Gastrocnemius medialis (tissue), 4 donors: ENCODE measurements at regions not wholly inside any gene's neighbourhood (a gene's known extent, or its start where the extent isn't known, plus 50 kb on each side); places are given as distances from the start of the nearest gene placed in this dataset.
A peak's percentile ranks its signal among the peaks of the same experiment; 100 is the strongest.
"Not testable (repeated sequence)": the region's sequence is repeated elsewhere in the genome, so short reads cannot be mapped to it uniquely, and the experiment has no call there.

Experiments
- ATAC-seq, 2 donors: fragments of 150-250 bp; one replicate each; pipeline ENCODE4 v1.9.1; 2016
- DNase-seq, 2 donors: peaks; one replicate each; pipeline ENCODE4 v3.0.0-alpha.2; 2019
- H3K27ac ChIP-seq, 4 donors: fragments of 200-600 bp; sonication (generic); 1 replicate in 1 of 4; 2 replicates in 3 of 4; pipeline ENCODE4 v1.5.1; 2016 to 2018; ENCODE audit warnings: mild to moderate bottlenecking in 2 of 4, moderate library complexity in 1 of 4
- H3K27me3 ChIP-seq, 3 donors: fragments of 200-600 bp; sonication (generic) in 2 of 3; 1 replicate in 1 of 3; 2 replicates in 2 of 3; pipeline versions ENCODE4 v1.5.1 to v1.6.0; 2016 to 2019; ENCODE audit warnings: mild to moderate bottlenecking in 1 of 3, moderate library complexity in 1 of 3
- H3K36me3 ChIP-seq, 2 donors: fragments of 200-600 bp; sonication (generic) in 1 of 2; one replicate each; pipeline ENCODE4 v1.5.1; 2017 to 2018
- H3K4me1 ChIP-seq, 2 donors: fragments of 200-600 bp; sonication (generic) in 1 of 2; one replicate each; pipeline ENCODE4 v1.5.1; 2016 to 2017; ENCODE audit warnings: mild to moderate bottlenecking in 2 of 2
- H3K4me3 ChIP-seq, 4 donors: fragments of 200-600 bp; sonication (generic) in 3 of 4; 1 replicate in 1 of 4; 2 replicates in 3 of 4; pipeline ENCODE4 v1.5.1; 2016 to 2019; ENCODE audit warnings: mild to moderate bottlenecking in 2 of 4
- H3K9me3 ChIP-seq, 3 donors: fragments of 200-600 bp; sonication (generic) in 2 of 3; 1 replicate in 1 of 3; 2 replicates in 2 of 3; pipeline ENCODE4 v1.5.1; 2016 to 2019
- CTCF ChIP-seq, 5 experiments: fragments of 450-650 bp in 3 of 5; fragments of 200-600 bp in 2 of 5; sonication (generic) in 2 of 5; IDR thresholded peaks in 4 of 5; conservative IDR thresholded peaks in 1 of 5; 1 replicate in 4 of 5; 2 replicates in 1 of 5; pipeline ENCODE4 v1.5.1; 2016 to 2019; ENCODE audit warnings: antibody characterized with exemption in 5 of 5, mild to moderate bottlenecking in 3 of 5, moderate library complexity in 3 of 5
- POLR2A ChIP-seq, 2 donors: fragments of 450-650 bp; IDR thresholded peaks; one replicate each; pipeline ENCODE4 v1.6.1; 2017; ENCODE audit warnings: antibody characterized with exemption in 2 of 2, mild to moderate bottlenecking in 2 of 2, moderate library complexity in 2 of 2
- in situ Hi-C, 4 donors: fragments of 200-750 bp; cut with MboI; loops; one replicate each; pipeline versions ENCODE4 v1.15.0 to v1.8.0; 2017; ENCODE audit warnings: low sequenced_read_pairs in 4 of 4
- intact Hi-C: fragments of 100-400 bp; cut with DNase I; formaldehyde crosslinking; loops from one replicate; pipeline ENCODE4 v1.15.1; 2023; ENCODE audit warnings: low total_unique reads

- H3K9me3 ChIP-seq: no peaks in the 10 kb centered on the region
- DNase-seq: no peak
- H3K4me1 ChIP-seq: no peaks in the 10 kb centered on the region
- no peak overlapping the region for H3K27ac ChIP-seq
- no peak overlapping the region for H3K4me3 ChIP-seq
- H3K27me3 ChIP-seq: no peaks in the 10 kb centered on the region
- peaks cover 0 to 5% of the 10 kb centered on the region in 2 donors for H3K36me3 ChIP-seq
- intact Hi-C loops (no loop called here), in situ Hi-C loops (no loop called here)
- ATAC-seq: no peak
- no peak for TF ChIP-seq POLR2A (IDR thresholded peaks at IDR 0.05)
- no peak for TF ChIP-seq CTCF (IDR thresholded peaks at IDR 0.05 in 4 of 5, conservative IDR thresholded peaks at IDR 0.05 in 1 of 5)
These were observed 103.1 kb upstream of the CCDC39 start for GRCh38 chr3:180782195-180782984.

GRCh38 chr3:180786227-180786626 lies 106.9 kb upstream of the CCDC39 start:
- H3K27me3 ChIP-seq, intact Hi-C loops: not testable (repeated sequence)

GRCh38 chr3:180789774-180790173 lies 110.5 kb upstream of the CCDC39 start:
- no peaks in the 10 kb centered on the region for H3K36me3 ChIP-seq
- in situ Hi-C loops (loop anchor here in 1 of 4 donors (10.0 kb wide), 1 partner anchor 385 kb away; no protein-coding TSS in a partner anchor), intact Hi-C loops (no loop called here)
- no peaks in the 10 kb centered on the region for H3K4me1 ChIP-seq
- no peak for TF ChIP-seq POLR2A (IDR thresholded peaks at IDR 0.05)
- TF ChIP-seq CTCF (IDR thresholded peaks at IDR 0.05 in 4 of 5, conservative IDR thresholded peaks at IDR 0.05 in 1 of 5): no peak
- H3K9me3 ChIP-seq: no peaks in the 10 kb centered on the region
- no peak overlapping the region for H3K27ac ChIP-seq
- no peak overlapping the region for H3K4me3 ChIP-seq
- H3K27me3 ChIP-seq: no peaks in the 10 kb centered on the region
- DNase-seq (no peak), ATAC-seq (no peak)

More at GRCh38 chr3:180786227-180786626, 106.9 kb upstream of the CCDC39 start:
- H3K36me3 ChIP-seq, DNase-seq, H3K27ac ChIP-seq, H3K9me3 ChIP-seq, in situ Hi-C loops, H3K4me3 ChIP-seq, H3K4me1 ChIP-seq, ATAC-seq: not testable (repeated sequence)

GRCh38 chr3:180798197-180798596 lies 114.3 kb upstream of the FXR1 start:
- no peak overlapping the region for H3K27ac ChIP-seq
- H3K36me3 ChIP-seq: no peaks in the 10 kb centered on the region
- DNase-seq (no peak), ATAC-seq (no peak)
- H3K27me3 ChIP-seq: no peaks in the 10 kb centered on the region
- no peaks in the 10 kb centered on the region for H3K9me3 ChIP-seq
- TF ChIP-seq POLR2A (IDR thresholded peaks at IDR 0.05) (no peak), CTCF (IDR thresholded peaks at IDR 0.05 in 4 of 5, conservative IDR thresholded peaks at IDR 0.05 in 1 of 5) (no peak)
- intact Hi-C loops: no loop called here
- in situ Hi-C loops: loop anchor here in 1 of 4 donors (10.0 kb wide), 1 partner anchor 377 kb away; no protein-coding TSS in a partner anchor
- no peak overlapping the region for H3K4me3 ChIP-seq
- peaks cover 0 to 9% of the 10 kb centered on the region in 2 donors for H3K4me1 ChIP-seq

- intact Hi-C loops (loop anchor here (1.0 to 10.0 kb wide), 3 partner anchors 189 to 373 kb away; no protein-coding TSS in a partner anchor), in situ Hi-C loops (loop anchor here in 2 of 4 donors (10.0 to 25.0 kb wide), 2 partner anchors 372 to 384 kb away; no protein-coding TSS in a partner anchor)
- Histone ChIP-seq H3K36me3 (no peaks in the 10 kb centered on the region), H3K9me3 (no peaks in the 10 kb centered on the region), H3K27me3 (no peaks in the 10 kb centered on the region), H3K4me3 (no peak overlapping the region), H3K27ac (no peak overlapping the region), H3K4me1 (peaks cover 10 to 28% of the 10 kb centered on the region in 2 donors)
- DNase-seq (no peak), ATAC-seq (peak in 1 of 2 donors; percentile 77)
- no peak for TF ChIP-seq POLR2A (IDR thresholded peaks at IDR 0.05)
- peak in 3 of 5 experiments; percentile 34 to 64 (median 49) for TF ChIP-seq CTCF (IDR thresholded peaks at IDR 0.05 in 4 of 5, conservative IDR thresholded peaks at IDR 0.05 in 1 of 5)
These were observed 109.6 kb upstream of the FXR1 start for GRCh38 chr3:180802837-180803236.
